Memory B cell (primary cell): ENCODE measurements at regions not wholly inside any gene's neighbourhood (a gene's known extent, or its start where the extent isn't known, plus 50 kb on each side); places are given as distances from the start of the nearest gene placed in this dataset.
"Not testable (repeated sequence)": the region's sequence is repeated elsewhere in the genome, so short reads cannot be mapped to it uniquely, and the experiment has no call there.

Experiments
- ATAC-seq: fragments of 150-1000 bp; cut with Tn5 transposase; 2 replicates; pipeline ENCODE4 v1.10.0; 2021; ENCODE audit warnings: low read depth, mild to moderate bottlenecking, moderate library complexity
- DNase-seq, 2 donors: peaks; one replicate each; pipeline ENCODE4 v3.0.0; 2022; ENCODE audit warnings: low spot score in 2 of 2
- H3K27ac Mint-ChIP-seq: one replicate; pipeline ENCODE4 v1.8.0; 2022; ENCODE audit warnings: mild to moderate bottlenecking, moderate library complexity, mixed read lengths
- H3K27me3 Mint-ChIP-seq: one replicate; pipeline ENCODE4 v1.8.0; 2022; ENCODE audit warnings: mixed read lengths
- H3K36me3 Mint-ChIP-seq: one replicate; pipeline ENCODE4 v1.8.0; 2022; ENCODE audit warnings: mild to moderate bottlenecking, mixed read lengths
- H3K4me1 Mint-ChIP-seq: one replicate; pipeline ENCODE4 v1.8.0; 2022; ENCODE audit warnings: mixed read lengths
- H3K4me3 Mint-ChIP-seq: one replicate; pipeline ENCODE4 v1.8.0; 2022; ENCODE audit warnings: mild to moderate bottlenecking, moderate library complexity, mixed read lengths
- H3K9me3 Mint-ChIP-seq: one replicate; pipeline ENCODE4 v1.8.0; 2022; ENCODE audit warnings: mixed read lengths

- Mint-ChIP-seq H3K27ac (no peak overlapping the region), H3K9me3 (peaks cover 5% of the 10 kb centered on the region), H3K36me3 (no peaks in the 10 kb centered on the region), H3K27me3 (no peaks in the 10 kb centered on the region), H3K4me1 (no peaks in the 10 kb centered on the region), H3K4me3 (no peak overlapping the region)
- DNase-seq, result no peak
- ATAC-seq, result no peak
Measured at GRCh38 chr3:5918626-5919025, 731.1 kb downstream of the EDEM1 start.

DNA sequence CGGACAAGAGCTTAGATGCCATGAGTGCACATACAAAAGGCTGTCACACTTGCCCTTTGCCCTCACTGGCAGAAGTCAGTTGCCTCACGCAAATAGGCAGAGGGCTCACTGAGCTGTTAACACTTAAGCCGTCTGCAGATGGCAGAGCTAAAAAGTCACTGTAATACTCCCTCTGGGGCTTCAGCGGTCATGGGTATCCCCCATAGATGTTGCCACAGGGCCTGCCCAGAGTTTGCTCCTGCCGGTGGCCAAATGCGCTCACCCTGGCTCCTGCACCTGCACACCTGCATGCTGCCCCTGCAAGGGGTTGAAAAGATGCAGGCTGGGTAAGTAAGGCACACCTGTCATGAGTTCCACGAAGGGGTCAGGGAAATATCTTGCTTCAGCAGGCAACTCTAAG is 741.5 kb downstream of the EDEM1 start:
- no peak overlapping the region for H3K27ac Mint-ChIP-seq
- H3K4me3 Mint-ChIP-seq, result no peak overlapping the region
- H3K27me3 Mint-ChIP-seq, result no peaks in the 10 kb centered on the region
- ATAC-seq (no peak), DNase-seq (no peak)
- peaks cover 3% of the 10 kb centered on the region for H3K9me3 Mint-ChIP-seq
- no peaks in the 10 kb centered on the region for H3K4me1 Mint-ChIP-seq
- no peaks in the 10 kb centered on the region for H3K36me3 Mint-ChIP-seq

DNA sequence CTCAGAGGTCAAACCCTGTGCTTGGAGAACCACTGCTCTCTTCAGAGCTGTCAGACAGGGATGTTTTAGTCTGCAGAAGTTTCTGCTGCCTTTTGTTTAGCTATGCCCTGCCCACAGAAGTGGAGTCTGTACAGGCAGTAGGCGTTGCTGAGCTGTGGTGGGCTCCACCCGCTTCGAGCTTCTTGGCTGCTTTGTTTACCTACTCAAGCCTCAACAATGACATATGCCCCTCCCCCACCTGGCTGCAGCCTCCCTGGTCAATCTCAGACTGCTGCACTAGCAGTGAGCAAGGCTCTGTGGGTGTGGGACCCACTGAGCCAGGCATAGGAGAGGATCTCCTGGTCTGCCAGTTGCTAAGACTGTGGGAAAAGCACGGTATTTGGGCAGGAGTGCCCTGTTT is 756.6 kb downstream of the EDEM1 start:
- not testable (repeated sequence) for H3K36me3 Mint-ChIP-seq, H3K4me1 Mint-ChIP-seq, ATAC-seq, DNase-seq, H3K9me3 Mint-ChIP-seq, H3K27ac Mint-ChIP-seq, H3K4me3 Mint-ChIP-seq, H3K27me3 Mint-ChIP-seq

- DNase-seq, result no peak
- Mint-ChIP-seq H3K4me3 (no peak overlapping the region), H3K9me3 (no peaks in the 10 kb centered on the region), H3K27me3 (no peaks in the 10 kb centered on the region), H3K36me3 (no peaks in the 10 kb centered on the region), H3K27ac (no peak overlapping the region), H3K4me1 (no peaks in the 10 kb centered on the region)
- no peak for ATAC-seq
Measured at GRCh38 chr3:5948084-5948483, 760.6 kb downstream of the EDEM1 start.

- Mint-ChIP-seq H3K27me3 (peaks cover 2% of the 10 kb centered on the region), H3K9me3 (no peaks in the 10 kb centered on the region), H3K4me3 (no peak overlapping the region), H3K4me1 (no peaks in the 10 kb centered on the region), H3K36me3 (no peaks in the 10 kb centered on the region), H3K27ac (no peak overlapping the region)
- DNase-seq, result no peak
- ATAC-seq, result no peak
Measured at GRCh38 chr3:5951026-5951425, 763.5 kb downstream of the EDEM1 start.

- H3K4me3 Mint-ChIP-seq, result no peak overlapping the region
- peaks cover 4% of the 10 kb centered on the region for H3K9me3 Mint-ChIP-seq
- H3K27me3 Mint-ChIP-seq, result no peaks in the 10 kb centered on the region
- no peaks in the 10 kb centered on the region for H3K4me1 Mint-ChIP-seq
- no peak for DNase-seq
- H3K36me3 Mint-ChIP-seq, result no peaks in the 10 kb centered on the region
- ATAC-seq, result no peak
- no peak overlapping the region for H3K27ac Mint-ChIP-seq
Measured at GRCh38 chr3:5972586-5972985, 785.1 kb downstream of the EDEM1 start.

DNA sequence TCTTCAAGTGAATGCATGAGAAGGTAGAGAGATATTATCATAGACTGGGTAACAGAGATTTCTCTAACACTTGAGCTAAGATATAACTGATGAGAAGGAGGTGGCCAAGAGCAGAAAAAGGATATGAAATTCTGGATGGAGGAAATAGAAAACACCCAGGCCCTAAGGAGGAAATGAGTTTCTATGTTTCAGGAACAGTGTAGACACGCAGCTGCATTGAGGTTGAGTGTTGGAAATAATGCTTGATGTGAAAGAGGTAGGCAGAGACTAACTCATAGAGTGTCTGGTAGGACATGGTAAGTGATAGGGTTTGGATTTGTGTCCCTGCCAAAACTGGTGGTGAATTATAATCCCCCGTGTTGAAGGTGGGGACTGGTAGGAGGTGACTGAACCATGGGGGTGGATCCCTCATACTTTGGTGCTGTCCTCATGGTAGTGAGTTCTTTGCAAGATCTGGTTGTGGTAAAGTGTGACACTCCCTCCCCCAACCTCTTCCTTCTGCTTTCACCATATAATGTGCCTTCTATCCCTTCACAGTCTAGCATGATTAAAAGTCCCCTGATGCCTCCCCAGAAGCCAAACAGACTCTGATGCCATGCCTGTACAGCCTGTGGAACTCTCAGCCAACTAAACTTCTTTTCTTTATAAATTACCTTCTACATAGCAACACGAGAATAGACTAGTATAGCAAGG is 787.3 kb downstream of the EDEM1 start:
- DNase-seq, result no peak
- no peak for ATAC-seq
- H3K4me1 Mint-ChIP-seq, result no peaks in the 10 kb centered on the region
- no peaks in the 10 kb centered on the region for H3K36me3 Mint-ChIP-seq
- H3K27me3 Mint-ChIP-seq, result no peaks in the 10 kb centered on the region
- H3K27ac Mint-ChIP-seq, result no peak overlapping the region
- H3K9me3 Mint-ChIP-seq, result peaks cover 2% of the 10 kb centered on the region
- no peak overlapping the region for H3K4me3 Mint-ChIP-seq

DNA sequence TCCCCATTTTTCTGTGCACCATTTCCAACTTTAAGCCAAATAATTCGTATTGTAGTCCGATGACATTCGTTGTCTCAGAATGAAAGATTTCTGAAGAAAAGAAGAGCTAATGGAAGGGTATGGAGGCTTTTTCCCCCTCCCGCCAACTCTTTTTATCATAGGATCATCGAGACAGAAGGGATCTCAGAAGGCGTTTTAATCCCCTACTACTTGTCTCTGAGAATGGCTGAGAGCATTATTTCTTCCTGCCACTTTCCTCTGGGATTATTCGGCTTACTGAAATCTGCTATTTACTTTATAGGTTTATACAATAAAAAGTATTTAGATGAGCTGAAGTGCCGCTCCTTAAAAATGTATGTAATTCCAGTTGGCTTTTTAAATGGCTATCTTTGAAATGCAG is 789.8 kb downstream of the EDEM1 start:
- H3K27me3 Mint-ChIP-seq, result no peaks in the 10 kb centered on the region
- peaks cover 8% of the 10 kb centered on the region for H3K9me3 Mint-ChIP-seq
- no peak overlapping the region for H3K27ac Mint-ChIP-seq
- DNase-seq (no peak), ATAC-seq (no peak)
- peaks cover 3% of the 10 kb centered on the region for H3K36me3 Mint-ChIP-seq
- H3K4me3 Mint-ChIP-seq, result no peak overlapping the region
- H3K4me1 Mint-ChIP-seq, result no peaks in the 10 kb centered on the region

- Mint-ChIP-seq H3K27me3 (no peaks in the 10 kb centered on the region), H3K4me1 (no peaks in the 10 kb centered on the region), H3K36me3 (peaks cover 3% of the 10 kb centered on the region), H3K9me3 (peaks cover 9% of the 10 kb centered on the region), H3K4me3 (no peak overlapping the region), H3K27ac (no peak overlapping the region)
- ATAC-seq, result no peak
- no peak for DNase-seq
Measured at GRCh38 chr3:5980475-5980874, 793.0 kb downstream of the EDEM1 start.

DNA sequence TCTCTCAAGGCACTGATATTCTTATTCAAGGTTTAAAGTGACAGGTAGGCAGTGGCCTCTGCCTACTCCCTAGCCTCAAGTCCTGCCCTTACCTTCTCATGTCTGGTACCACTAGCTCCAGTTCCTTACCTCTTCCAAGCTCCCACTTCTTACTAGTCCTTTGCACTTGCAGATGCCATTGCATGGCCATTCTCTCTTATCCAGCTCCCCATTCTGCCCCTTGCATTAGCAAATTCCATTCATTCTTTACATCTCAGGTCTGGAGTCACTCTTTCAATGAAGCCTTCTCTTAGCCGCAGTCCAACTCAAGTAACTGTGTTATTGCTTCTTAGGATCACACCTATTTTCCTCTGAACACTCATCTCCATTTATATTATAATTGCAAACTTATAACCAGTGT is 807.1 kb downstream of the EDEM1 start:
- H3K27me3 Mint-ChIP-seq, result no peaks in the 10 kb centered on the region
- peaks cover 4% of the 10 kb centered on the region for H3K9me3 Mint-ChIP-seq
- ATAC-seq (no peak), DNase-seq (no peak)
- no peak overlapping the region for H3K27ac Mint-ChIP-seq
- no peaks in the 10 kb centered on the region for H3K36me3 Mint-ChIP-seq
- H3K4me3 Mint-ChIP-seq, result no peak overlapping the region
- H3K4me1 Mint-ChIP-seq, result no peaks in the 10 kb centered on the region

DNA sequence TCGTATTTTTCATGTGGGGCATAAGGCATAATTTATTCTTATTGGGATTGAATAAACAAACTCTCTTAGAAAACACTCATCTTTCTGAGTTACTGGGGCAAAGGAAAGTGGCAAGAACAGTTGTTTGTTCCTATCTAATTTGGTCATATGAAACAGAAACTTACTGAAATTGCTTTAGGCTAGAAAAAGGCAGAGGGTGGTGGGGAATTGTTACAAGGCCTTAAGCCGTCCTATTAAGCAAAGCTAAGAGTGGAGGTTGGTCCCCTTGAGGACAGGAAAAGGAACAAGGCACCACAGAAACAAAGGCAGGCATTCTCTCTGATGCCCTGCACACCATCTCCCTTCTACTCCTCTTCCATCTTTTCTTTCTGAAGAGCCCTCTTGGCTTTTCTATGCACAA is 830.9 kb downstream of the EDEM1 start:
- ATAC-seq (no peak), DNase-seq (no peak)
- H3K4me1 Mint-ChIP-seq, result no peaks in the 10 kb centered on the region
- H3K4me3 Mint-ChIP-seq, result no peak overlapping the region
- H3K27ac Mint-ChIP-seq, result no peak overlapping the region
- H3K9me3 Mint-ChIP-seq, result peaks cover 11% of the 10 kb centered on the region
- no peaks in the 10 kb centered on the region for H3K36me3 Mint-ChIP-seq
- H3K27me3 Mint-ChIP-seq, result no peaks in the 10 kb centered on the region

DNA sequence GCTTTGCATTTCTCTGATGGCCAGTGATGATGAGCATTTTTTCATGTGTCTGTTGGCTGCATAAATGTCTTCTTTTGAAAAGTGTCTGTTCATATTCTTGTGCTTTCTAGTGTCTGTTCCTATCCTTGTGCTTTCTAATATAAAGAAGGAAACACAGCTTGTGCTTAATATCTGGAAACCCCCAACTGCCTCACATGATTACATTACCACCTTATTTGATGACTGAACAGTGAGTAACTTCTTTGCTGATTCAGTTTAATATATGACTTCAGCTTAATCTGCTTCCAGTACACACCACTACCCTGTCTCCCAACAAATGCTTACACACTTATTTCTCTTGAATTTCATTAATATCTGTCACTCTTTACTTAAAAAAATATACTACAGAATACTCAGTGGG is 835.1 kb downstream of the EDEM1 start:
- Mint-ChIP-seq H3K27ac (no peak overlapping the region), H3K9me3 (peaks cover 4% of the 10 kb centered on the region), H3K27me3 (no peaks in the 10 kb centered on the region), H3K4me1 (no peaks in the 10 kb centered on the region), H3K36me3 (no peaks in the 10 kb centered on the region), H3K4me3 (no peak overlapping the region)
- ATAC-seq, result no peak
- no peak for DNase-seq

DNA sequence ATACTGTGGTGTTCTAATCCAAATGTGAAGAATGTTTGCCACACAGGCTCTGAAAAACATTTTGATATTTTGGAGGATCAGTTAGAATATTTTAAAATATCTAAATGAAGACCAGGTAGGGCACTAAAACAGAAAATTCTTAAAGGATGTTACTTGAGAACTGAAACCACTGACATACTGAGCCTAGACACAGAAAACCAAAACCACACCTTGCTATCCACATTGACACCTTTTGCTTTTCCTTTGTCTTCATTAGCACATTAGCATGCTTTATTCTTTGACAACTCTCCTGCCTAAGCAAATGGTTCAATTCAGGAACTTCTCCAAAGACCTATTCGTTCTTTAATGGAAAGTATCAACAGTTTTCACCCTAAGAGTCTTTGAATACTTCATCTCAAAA is 835.9 kb upstream of the GRM7 start:
- Mint-ChIP-seq H3K4me3 (no peak overlapping the region), H3K36me3 (no peaks in the 10 kb centered on the region), H3K9me3 (peaks cover 5% of the 10 kb centered on the region), H3K27ac (no peak overlapping the region), H3K27me3 (peaks cover 2% of the 10 kb centered on the region), H3K4me1 (no peaks in the 10 kb centered on the region)
- DNase-seq (no peak), ATAC-seq (no peak)

DNA sequence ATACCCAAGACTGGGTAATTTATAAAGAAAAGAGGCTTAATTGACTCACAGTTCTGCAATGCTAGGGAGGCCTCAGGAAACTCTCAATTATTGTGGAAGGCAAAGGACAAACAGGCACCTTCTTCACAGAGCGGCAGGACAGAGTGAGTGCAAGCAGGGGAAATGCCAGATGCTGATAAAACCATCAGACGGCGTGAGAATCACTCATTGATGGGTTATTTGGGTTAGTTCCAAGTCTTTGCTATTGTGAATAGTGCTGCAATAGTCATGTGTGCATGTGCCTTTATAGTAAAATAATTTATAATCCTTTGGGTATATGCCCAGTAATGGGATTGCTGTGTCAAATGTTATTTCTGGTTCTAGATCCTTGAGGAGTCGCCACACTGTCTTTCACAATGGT is 830.3 kb upstream of the GRM7 start:
- not testable (repeated sequence) for ATAC-seq, DNase-seq, H3K4me1 Mint-ChIP-seq, H3K36me3 Mint-ChIP-seq, H3K27ac Mint-ChIP-seq, H3K4me3 Mint-ChIP-seq, H3K27me3 Mint-ChIP-seq
- H3K9me3 Mint-ChIP-seq, result peaks cover 10% of the 10 kb centered on the region

DNA sequence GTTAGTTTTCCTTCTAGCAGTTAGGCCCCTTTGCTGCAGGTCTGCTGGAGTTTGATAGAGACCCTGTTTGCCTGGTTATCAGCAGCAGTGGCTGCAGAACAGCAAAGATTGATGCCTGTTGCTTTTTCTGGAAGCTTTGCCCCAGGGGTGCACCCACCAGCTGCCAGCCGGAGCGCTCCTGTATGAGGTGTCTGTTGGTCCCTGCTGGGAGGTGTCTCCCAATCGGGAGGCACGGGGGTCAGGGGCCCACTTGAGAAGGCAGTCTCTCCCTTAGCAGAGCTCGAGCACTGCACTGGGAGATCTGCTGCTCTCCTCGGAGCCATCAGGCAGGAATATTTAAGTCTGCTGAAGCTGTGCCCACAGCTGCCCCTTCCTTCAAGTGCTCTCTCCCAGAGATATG is 825.3 kb upstream of the GRM7 start:
- Mint-ChIP-seq H3K9me3 (peaks cover 8% of the 10 kb centered on the region), H3K27me3 (no peaks in the 10 kb centered on the region), H3K36me3 (no peaks in the 10 kb centered on the region), H3K4me3 (no peak overlapping the region), H3K27ac (no peak overlapping the region), H3K4me1 (no peaks in the 10 kb centered on the region)
- DNase-seq (no peak), ATAC-seq (no peak)
